NOMO-1 treated with dmso at 0.1 percent for 144 hours (cell line): ENCODE measurements at regions not wholly inside any gene's neighbourhood (a gene's known extent, or its start where the extent isn't known, plus 50 kb on each side); places are given as distances from the start of the nearest gene placed in this dataset.
"Not testable (repeated sequence)": the region's sequence is repeated elsewhere in the genome, so short reads cannot be mapped to it uniquely, and the experiment has no call there.

Experiments
- DNase-seq: peaks from one replicate; lab custom pipeline; 2025; ENCODE audit not compliant: unreplicated experiment; lab: John Stamatoyannopoulos, UW

- no peak for DNase-seq
These were observed 317.3 kb downstream of the DOK5 start for GRCh38 chr20:54792688-54793087.

- DNase-seq = not testable (repeated sequence)
These were observed 312.9 kb downstream of the DOK5 start for GRCh38 chr20:54788260-54788659.

- DNase-seq = not testable (repeated sequence)
These were observed 307.4 kb downstream of the DOK5 start for GRCh38 chr20:54782758-54783157.

- DNase-seq = no peak
These were observed 299.0 kb downstream of the DOK5 start for GRCh38 chr20:54774426-54774825.

- no peak for DNase-seq
These were observed 298.2 kb downstream of the DOK5 start for GRCh38 chr20:54773643-54774000.

GRCh38 chr20:54772893-54773642 lies 297.7 kb downstream of the DOK5 start:
- no peak for DNase-seq

DNA sequence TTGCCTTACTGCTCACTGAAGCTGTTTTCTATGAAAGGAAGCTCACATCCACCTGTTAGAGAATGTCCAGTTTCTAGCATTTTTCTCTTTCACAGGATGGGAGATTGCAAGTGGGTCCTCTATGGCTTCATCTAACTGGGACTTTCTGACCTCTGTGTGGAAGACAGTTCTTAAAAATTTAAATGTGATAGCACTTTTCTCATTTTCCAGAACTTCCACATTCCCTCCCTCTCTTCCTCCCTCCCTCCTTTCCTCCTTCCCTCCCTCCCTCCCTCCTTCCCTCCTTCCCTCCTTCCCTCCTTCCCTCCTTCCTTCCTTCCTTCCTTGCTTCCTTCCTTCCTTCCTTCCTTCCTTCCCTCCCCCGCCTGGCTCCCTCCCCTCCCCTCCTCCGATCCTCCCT lies 291.1 kb downstream of the DOK5 start:
- no peak for DNase-seq

DNA sequence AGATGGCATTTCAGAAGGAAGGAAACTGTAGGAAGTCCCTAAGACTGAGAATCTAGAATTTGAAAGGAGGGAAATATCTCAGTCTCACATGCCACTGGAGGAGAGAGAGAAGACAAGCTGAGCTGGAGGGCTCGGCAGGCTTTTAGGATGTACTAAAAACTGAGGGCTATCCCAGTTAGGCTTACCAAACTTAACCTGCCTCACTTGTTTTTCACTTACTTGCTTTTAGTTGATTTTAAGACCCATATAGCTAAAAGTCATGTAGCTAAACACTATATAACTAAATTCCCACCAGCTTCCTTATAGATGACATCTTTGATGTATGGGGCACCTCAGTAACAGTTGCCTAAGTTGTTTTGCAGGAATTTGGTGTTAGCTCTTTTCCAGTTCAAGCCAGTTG lies 288.0 kb downstream of the DOK5 start:
- no peak for DNase-seq

DNA sequence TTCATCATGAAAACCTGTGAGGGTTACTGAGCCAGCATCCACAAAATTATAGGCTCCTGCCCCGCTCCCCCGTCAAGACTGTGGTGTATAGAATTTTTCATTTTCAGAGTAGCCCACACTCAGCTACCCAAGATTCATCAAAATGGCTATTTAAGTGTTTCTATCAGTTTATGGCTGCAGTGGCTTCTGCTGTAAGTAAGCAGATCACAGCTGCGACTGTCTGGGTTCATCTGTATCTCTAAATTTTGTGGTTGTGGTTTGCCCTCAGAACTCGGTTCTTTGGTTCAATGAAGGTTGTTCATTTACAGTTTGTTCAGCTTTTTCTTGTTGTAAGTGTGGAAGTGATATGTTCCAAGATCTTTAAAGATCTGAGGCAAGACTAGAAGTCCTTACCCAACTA lies 284.2 kb downstream of the DOK5 start:
- no peak for DNase-seq

DNA sequence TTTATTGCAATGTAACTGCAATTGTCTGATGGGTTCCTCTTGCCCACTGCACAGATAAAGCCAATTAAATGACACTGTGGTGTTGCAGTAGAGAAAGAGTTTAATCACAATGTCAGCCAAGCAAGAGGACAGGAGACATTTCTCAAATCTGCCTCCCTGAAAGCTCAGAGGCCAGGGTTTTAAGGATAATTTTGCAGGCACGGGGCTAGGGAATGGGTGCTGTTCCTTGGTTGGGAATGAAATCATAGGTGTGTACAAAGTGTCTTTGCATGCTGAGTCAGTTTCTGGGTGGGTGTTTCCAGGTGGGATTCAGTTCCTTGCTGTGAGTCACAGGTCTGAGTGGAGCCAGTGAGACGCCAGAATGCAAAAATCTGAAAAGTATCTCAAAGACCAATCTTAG lies 271.4 kb downstream of the DOK5 start:
- no peak for DNase-seq

- DNase-seq = no peak
These were observed 270.4 kb downstream of the DOK5 start for GRCh38 chr20:54745780-54746179.

DNA sequence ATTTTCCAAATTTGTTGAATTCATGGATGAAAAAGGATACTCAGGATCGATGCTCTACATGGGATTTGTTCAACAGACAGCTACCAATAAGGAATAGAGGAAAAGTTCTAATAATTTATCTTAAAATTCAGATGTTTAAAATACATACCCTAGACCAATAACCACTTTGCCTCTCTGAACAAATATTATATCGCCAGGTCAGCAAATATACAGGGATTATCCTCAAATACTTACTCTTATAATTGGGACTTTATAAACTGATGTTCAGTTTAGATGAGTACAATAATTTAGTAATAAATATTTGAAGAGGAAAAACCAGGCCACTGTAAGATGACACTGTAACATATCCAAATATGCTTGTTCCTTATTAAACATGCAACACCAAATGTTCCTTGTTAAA lies 268.7 kb downstream of the DOK5 start:
- DNase-seq = no peak

- no peak for DNase-seq
These were observed 266.8 kb downstream of the DOK5 start for GRCh38 chr20:54742193-54742592.

- no peak for DNase-seq
These were observed 261.0 kb downstream of the DOK5 start for GRCh38 chr20:54736421-54736820.

- no peak for DNase-seq
These were observed 258.3 kb downstream of the DOK5 start for GRCh38 chr20:54733687-54734086.

DNA sequence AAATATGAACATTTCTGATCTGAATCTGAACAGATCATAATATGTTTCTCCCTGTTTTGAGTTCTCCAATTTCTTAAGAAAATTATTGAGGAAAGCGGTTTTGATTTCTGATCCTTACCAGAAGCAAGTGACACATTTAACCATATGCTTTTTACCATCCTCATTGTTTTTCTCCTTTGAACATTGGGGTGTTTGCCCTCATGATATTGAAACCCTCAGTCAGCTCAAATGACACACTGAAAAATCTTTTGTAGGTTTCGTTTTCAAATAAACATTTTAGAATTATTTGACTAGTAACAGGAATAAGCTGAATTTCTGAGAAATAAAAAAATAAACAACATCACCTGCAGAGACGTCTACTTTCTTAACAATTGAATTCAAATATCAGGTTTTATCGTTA lies 252.1 kb downstream of the DOK5 start:
- DNase-seq = no peak

GRCh38 chr20:54726687-54727300 lies 251.4 kb downstream of the DOK5 start:
- DNase-seq = peak; percentile 33

DNA sequence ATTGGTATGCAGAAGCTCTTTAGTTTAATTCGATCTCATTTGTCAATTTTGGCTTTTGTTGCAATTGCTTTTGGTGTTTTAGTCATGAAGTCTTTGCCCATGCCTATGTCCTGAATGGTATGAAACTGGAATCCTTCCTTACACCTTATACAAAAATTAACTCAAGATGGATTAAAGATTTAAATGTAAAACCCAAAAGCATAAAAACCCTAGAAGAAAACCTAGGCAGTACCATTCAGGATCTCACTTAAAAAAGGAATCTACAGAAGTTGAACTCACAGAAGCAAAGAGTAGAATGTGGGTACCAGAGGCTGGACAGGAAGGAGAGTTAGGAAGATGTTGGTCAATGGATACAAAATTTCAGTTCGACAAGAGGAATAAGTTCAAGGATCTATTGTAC lies 249.9 kb downstream of the DOK5 start:
- not testable (repeated sequence) for DNase-seq

DNA sequence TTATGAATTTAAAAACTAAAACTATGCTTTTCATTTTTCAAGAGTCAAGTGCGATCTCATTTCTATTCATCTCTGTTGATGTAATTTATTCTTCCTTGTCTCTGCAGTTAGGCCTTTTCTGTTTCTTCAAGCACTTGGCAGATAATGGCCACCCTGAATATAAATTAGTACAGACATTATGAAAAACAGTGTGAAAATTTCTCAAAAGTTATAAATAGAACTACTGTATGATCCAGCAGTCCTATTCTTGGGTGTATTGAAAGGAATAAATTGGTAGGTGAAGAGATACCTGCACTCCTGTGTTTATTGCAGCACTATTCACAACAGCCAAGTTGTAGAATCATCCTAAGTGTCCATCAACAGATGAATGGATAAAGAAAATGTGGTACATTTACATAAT lies 248.3 kb downstream of the DOK5 start:
- no peak for DNase-seq

DNA sequence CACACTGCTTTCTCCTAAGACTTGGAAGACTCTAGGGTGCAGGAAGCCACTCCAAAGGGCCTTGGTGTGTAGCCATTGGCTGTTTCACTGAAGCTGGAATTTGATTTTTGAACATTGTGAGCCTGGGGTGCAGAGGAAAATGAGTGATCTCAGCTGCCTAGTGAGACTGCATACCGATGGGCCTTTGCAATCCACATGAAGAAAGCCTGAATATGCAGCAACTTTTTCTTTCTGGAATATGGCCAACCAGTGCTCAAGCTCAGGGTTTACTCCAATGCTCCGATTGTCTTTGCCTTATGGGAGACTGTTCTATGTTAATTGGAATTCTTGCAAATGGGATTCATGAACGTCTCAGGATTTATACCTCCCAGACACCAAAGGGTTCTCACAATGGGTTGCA lies 242.6 kb downstream of the DOK5 start:
- DNase-seq = no peak

GRCh38 chr20:54716790-54717189 lies 241.4 kb downstream of the DOK5 start:
- DNase-seq = no peak

GRCh38 chr20:54716174-54716747 lies 240.9 kb downstream of the DOK5 start:
- DNase-seq = no peak

GRCh38 chr20:54714817-54715216 lies 239.4 kb downstream of the DOK5 start:
- DNase-seq = no peak
